ENCODE measurements at regions not wholly inside any gene's neighbourhood (a gene's known extent, or its start where the extent isn't known, plus 50 kb on each side); places are given as distances from the start of the nearest gene placed in this dataset.
A peak's percentile ranks its signal among the peaks of the same experiment; 100 is the strongest.
"Not testable (repeated sequence)": the region's sequence is repeated elsewhere in the genome, so short reads cannot be mapped to it uniquely, and the experiment has no call there.

DNA sequence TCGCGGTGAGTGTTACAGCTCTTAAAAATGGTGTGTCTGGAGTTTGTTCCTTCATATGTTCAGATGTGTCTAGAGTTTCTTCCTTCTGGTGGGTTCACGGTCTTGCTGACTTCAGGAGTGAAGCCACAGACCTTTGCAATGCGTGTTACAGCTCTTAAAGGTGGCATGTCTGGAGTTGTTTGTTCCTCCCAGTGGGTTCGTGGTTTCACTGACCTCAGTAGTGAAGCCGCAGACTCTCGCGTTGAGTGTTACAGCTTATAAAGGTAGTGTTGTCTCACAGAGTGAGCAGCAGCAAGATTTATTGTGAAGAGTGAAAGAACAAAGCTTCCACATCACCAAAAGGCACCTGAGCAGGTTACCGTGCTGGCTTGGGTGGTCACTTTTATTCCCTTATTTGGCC lies 135.9 kb upstream of the INTU start:
- H3K4me3 ChIP-seq, H3K27ac ChIP-seq: not testable (repeated sequence)

- no peak overlapping the region for H3K27ac ChIP-seq
- H3K4me3 ChIP-seq: no peak overlapping the region
Measured at GRCh38 chr4:127498366-127498765, 134.4 kb upstream of the INTU start.

- H3K27ac ChIP-seq: no peak overlapping the region
- H3K4me3 ChIP-seq: no peak overlapping the region
Measured at GRCh38 chr4:127500242-127500641, 132.5 kb upstream of the INTU start.

- peak overlapping the region in 1 of 21 experiments; percentile 3 for H3K27ac ChIP-seq
- H3K4me3 ChIP-seq: no peak overlapping the region
Measured at GRCh38 chr4:127501103-127501502, 131.7 kb upstream of the INTU start.

- Histone ChIP-seq H3K4me3 (no peak overlapping the region), H3K27ac (no peak overlapping the region)
Measured at GRCh38 chr4:127503111-127503510, 129.6 kb upstream of the INTU start.

DNA sequence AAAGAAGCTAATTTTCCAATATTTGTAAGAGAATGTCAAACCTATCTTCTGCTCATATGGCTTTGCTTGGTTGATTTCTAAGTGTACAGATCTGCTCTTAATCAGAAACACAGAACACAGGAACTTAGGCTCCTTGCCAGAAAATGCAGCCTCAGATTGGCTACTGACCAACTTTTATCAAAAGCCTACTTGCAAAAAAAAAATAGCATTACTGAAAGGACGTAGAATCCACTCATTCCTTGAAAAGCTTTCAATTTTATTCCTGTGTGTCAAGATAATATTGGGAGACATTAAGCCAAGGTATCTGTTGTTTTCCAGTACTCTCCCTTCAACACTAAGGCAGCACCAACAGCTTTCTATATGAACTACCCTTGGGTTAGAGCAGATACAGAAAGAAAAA lies 127.6 kb upstream of the INTU start:
- Histone ChIP-seq H3K4me3 (no peak overlapping the region), H3K27ac (no peak overlapping the region)

- Histone ChIP-seq H3K27ac (no peak overlapping the region), H3K4me3 (no peak overlapping the region)
Measured at GRCh38 chr4:127506283-127506682, 126.5 kb upstream of the INTU start.

DNA sequence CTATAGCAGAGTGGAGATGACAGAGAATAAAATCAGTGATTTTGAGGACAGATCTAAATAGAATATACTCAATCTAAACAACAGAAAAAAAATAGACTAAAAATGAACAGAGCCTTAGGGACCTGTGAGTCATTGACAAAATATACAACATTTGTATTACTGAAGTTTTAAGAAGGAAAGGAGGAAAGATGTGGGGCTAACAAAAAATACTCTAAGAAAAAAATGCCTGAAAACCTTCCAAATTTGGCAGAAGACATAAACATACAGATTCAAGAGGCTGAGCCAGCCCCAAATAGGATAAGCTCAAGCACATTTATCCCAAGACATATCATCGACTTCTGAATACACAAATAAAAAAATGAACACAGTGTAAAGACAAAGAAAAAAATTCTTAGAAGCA lies 123.6 kb upstream of the INTU start:
- no peak overlapping the region for H3K4me3 ChIP-seq
- no peak overlapping the region for H3K27ac ChIP-seq

GRCh38 chr4:127512672-127513071 lies 120.1 kb upstream of the INTU start:
- not testable (repeated sequence) for H3K4me3 ChIP-seq, H3K27ac ChIP-seq

DNA sequence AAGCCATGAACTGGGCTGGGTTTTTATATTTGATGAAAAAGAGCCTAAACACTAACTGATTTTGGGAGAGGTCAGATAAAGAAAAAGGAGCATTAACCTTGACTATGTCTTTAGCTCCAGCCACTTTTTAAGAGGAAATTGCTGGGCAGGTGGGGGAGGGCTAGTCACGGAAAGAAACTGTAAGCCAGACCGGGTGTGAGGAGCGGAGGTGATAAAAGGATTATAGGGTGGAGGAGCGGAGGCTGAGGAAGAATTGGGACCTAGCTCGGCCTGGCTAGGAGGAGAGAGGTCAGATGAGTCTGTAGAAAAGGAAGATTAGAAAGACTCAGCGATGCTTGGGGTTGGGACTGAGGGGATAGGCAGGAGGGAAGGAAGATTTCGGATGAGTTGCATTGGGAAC lies 117.5 kb upstream of the INTU start:
- H3K4me3 ChIP-seq, H3K27ac ChIP-seq: not testable (repeated sequence)

GRCh38 chr4:127518046-127518445 lies 114.7 kb upstream of the INTU start:
- Histone ChIP-seq H3K27ac (no peak overlapping the region), H3K4me3 (no peak overlapping the region)

DNA sequence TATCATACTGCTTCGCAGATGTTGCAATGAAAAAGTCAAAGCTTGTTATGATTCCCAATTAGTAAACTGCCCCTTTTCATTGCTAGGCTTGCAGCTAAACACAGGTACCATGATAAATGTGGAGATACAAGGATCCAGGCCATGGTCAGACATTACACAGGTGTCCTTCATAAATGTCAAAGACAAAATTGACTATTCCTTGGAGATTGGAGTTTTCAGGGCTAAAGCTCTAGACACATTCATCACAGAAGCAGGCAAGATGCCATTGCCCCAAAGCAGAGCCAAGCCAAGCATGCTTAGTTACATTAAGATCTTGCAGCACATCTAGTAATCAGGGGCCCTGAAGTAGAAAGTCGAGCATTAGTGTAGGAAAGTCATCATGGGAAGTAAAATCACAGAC lies 111.3 kb upstream of the INTU start:
- H3K4me3 ChIP-seq: no peak overlapping the region
- no peak overlapping the region for H3K27ac ChIP-seq

DNA sequence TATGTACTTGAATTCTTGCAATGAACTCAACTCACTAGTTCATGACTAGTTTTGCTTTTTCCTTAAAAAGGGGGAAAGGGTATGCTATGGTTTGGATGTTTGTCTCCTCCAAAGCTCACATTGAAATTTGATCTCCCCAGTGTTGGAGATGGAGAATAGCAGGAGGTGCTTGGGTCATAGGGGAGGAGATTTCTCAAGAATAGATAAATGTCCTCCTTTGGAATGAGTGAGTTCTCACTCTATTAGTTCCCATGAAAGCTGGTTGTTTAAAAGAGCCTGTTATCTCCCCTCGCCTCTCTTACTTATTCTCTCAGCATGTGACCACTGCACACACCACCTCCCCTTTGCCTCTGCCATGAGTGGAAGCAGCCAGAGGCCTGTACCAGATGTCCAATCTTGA lies 109.4 kb upstream of the INTU start:
- H3K4me3 ChIP-seq: no peak overlapping the region
- H3K27ac ChIP-seq: no peak overlapping the region

DNA sequence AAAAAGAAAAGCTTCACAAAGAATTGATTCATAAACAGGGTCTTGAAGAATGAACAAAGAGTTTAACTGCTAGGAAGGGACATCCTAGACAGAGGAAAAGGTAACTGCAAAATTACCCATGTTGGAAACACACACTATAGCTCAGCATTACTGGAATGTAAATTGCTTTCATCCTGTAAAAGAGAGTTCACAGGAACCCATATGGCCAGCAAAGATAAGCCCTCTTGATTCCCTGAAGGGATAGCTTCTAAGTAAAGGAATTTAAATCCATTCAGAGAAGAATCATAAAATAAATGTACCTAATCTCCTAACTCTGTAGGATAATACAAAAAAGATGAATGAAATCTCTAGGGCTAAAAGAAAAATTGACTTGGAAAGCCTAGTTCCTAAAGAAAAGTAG lies 107.1 kb upstream of the INTU start:
- Histone ChIP-seq H3K4me3 (no peak overlapping the region), H3K27ac (no peak overlapping the region)

DNA sequence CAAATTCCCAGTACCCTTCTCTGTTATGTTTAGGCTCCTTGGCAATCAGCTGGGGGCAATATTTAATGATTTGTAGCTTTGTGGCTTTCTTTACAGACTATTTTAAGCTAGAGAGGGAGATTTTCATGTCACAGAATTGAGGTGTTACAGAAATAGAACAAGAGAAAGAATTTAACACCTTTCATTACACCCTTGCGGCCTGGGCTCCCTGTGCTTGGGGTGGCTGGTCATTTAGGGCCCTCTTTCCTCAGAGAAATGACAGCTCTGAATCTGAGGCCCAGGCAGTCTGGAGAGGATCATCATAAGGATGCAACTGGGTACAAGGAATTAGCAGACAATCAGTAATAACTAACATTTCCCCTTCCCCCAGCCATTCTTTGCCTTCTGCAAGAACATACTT lies 104.5 kb upstream of the INTU start:
- H3K4me3 ChIP-seq: no peak overlapping the region
- H3K27ac ChIP-seq: no peak overlapping the region

DNA sequence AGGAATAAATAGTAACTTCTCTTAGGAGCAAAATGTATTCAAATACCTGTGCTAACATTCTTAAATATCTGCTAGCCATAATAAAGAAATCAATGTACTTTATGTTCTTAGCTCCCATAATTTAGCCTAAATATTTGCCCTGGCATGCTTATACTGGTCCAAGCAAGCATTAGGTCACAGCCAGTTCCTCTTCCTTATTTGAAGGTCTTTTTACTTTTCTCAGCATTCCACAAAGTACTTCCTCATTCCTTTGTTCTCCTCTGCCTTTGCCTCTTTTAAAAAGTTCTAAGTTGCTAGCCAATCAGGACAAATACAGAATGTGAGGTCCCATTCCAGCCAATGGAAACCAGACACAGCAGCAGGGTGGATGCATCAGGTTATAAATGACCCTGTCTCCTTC lies 102.9 kb upstream of the INTU start:
- H3K27ac ChIP-seq, H3K4me3 ChIP-seq: not testable (repeated sequence)

DNA sequence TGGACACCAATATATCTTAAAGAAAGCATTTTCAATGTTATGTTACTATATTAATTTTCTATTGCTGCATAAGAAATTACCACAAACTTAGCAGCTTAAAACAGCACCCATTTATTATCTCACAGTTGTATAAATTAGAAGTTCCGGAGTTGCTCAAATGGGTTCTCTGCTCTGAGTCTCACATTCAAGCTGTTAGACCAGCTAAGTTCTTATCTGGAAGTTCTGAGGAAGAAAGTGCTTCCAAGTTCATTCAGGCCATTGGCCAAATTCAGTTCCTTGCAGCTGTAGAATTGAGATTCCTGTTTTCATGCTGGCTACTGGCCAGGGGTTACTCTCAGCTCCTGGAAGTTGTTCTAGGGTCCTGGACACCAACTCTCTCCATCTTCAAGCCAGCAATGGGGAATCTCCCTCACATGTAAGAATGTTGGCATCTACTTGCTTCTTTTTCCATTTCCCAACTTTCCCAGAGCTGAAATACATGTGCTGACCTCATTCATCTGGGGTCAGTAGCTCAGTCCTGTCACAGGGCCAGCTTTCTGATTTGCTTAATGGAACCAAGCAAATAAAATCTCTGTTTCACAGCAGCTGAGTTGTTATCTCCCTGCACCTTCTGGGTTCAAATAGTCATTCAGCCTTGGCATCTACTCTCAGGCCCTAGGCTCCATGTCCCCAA lies 99.6 kb upstream of the INTU start:
- no peak overlapping the region for H3K27ac ChIP-seq

DNA sequence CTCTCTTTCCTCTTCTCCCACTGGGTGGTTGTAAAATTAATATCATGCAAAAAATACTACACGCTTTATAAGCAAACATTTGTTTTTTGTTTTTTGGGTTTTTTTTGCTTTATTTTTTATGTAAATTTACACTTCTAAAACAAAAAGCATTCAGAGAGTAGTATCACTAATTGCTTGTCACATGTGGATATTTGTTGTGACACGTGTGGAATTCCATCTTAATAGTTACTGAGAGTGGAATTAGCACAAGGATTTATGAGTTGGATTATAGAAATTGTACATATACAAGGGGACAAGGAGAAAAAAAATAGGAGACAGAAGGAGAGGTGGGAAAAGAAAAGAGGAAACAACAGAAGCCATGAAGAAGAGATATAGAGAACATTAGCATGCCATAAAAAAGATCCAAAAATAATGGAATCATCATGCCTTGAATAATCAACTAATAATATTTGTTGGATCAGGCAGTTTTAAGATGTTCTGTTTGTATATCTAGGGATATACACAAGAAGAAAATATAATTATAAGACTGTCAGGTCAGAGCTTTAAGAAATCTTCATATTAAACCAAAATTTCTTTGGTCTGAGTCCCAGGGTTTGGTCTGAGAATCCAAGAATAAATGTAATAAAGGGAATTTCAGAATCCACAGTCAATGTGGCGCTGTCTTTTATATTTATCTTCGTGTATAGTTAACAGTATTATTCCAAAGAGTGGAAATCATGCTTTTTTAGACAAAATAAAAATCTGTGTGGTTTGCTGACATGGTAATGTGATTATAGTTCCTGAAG lies 98.5 kb upstream of the INTU start:
- Histone ChIP-seq H3K27ac (no peak overlapping the region), H3K4me3 (no peak overlapping the region)

More for the DNA sequence above, 99.6 kb upstream of the INTU start:
- no peak overlapping the region for H3K4me3 ChIP-seq

DNA sequence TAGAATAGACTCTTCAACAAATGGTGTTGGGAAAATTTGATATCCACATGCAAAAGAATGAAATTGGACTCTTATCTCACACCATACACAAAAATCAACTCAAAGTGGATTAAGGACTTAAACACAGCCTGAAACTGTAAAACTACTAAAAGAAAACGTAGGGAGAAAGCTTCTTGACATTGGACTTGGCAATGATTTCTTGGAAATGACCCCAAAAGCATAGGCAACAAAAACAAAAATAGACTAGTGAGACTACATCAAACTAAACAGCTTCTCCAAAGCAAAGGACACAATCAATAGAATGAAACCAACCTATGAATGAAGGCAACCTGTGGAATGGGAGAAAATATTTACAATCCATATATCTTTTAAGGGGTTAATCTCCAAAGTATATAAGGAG lies 94.7 kb upstream of the INTU start:
- Histone ChIP-seq H3K4me3 (no peak overlapping the region), H3K27ac (no peak overlapping the region)

- Histone ChIP-seq H3K4me3 (no peak overlapping the region), H3K27ac (no peak overlapping the region)
Measured at GRCh38 chr4:127540497-127541025, 92.2 kb upstream of the INTU start.

DNA sequence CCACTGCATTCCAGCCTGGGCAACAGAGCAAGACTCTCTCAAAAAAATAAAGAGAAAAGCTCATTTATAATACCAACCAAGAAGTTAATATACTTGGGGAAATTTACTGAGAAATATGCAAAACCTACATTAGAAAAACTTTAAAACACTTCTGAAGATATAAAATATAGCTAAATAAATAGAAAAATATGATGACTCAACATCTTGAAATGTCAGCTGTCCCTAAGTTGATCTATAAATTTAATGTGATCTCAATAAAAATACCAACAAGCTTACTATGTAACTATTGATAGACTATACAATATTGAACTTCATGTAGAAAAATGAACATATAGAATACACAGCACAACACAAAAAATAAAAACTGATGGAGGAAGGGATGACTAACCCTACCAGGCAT lies 87.5 kb upstream of the INTU start:
- H3K4me3 ChIP-seq: no peak overlapping the region
- H3K27ac ChIP-seq: no peak overlapping the region
